ENCODE measurements at regions not wholly inside any gene's neighbourhood (a gene's known extent, or its start where the extent isn't known, plus 50 kb on each side); places are given as distances from the start of the nearest gene placed in this dataset.

- Histone ChIP-seq H3K9me3 (ENCODE audit: low read length) (no peaks in the 10 kb centered on the region), H3K4me3 (ENCODE audit: low read length) (peak overlapping the region; percentile 71), H3K4me2 (ENCODE audit: low read depth, low read length, poor library complexity, severe bottlenecking) (peak overlapping the region; percentile 58), H4K20me1 (ENCODE audit: insufficient read depth, low read depth, low read length) (no peaks in the 10 kb centered on the region), H3K36me3 (ENCODE audit: insufficient read depth, low read length) (no peaks in the 10 kb centered on the region), H3K4me1 (ENCODE audit: low read length) (peaks cover 52% of the 10 kb centered on the region), H3K27ac (ENCODE audit: low read length) (peak overlapping the region; percentile 76), H3K27me3 (ENCODE audit: low read length) (no peaks in the 10 kb centered on the region), H3K9ac (ENCODE audit: low read length) (peak overlapping the region; percentile 90), H3K79me2 (ENCODE audit: low read length) (no peaks in the 10 kb centered on the region), H2AFZ (ENCODE audit: low read length) (no peak overlapping the region), H3K9me2 (replicated peaks; ENCODE audit: insufficient read depth, low read length) (no peaks in the 10 kb centered on the region)
- peak; percentile 68 for DNase-seq
These were observed 77.2 kb upstream of the BCOR start for GRCh38 chrX:40174854-40175510.

GRCh38 chrX:40174001-40174853, 76.5 kb upstream of the BCOR start:
- no peak for DNase-seq
- Histone ChIP-seq H3K4me1 (ENCODE audit: low read length) (peaks cover 60% of the 10 kb centered on the region), H3K9ac (ENCODE audit: low read length) (peak overlapping the region; percentile 90)

GRCh38 chrX:40173143-40174000, 75.6 kb upstream of the BCOR start:
- H3K9me3 ChIP-seq (ENCODE audit: low read length): no peaks in the 10 kb centered on the region
- no peaks in the 10 kb centered on the region for H3K9me2 ChIP-seq (replicated peaks; ENCODE audit: insufficient read depth, low read length)
- H3K79me2 ChIP-seq (ENCODE audit: low read length): no peaks in the 10 kb centered on the region
- DNase-seq: no peak
- no peak overlapping the region for H3K27ac ChIP-seq (ENCODE audit: low read length)
- H3K9ac ChIP-seq (ENCODE audit: low read length): peak overlapping the region; percentile 66
- peak overlapping the region; percentile 63 for H3K4me2 ChIP-seq (ENCODE audit: low read depth, low read length, poor library complexity, severe bottlenecking)
- no peaks in the 10 kb centered on the region for H3K27me3 ChIP-seq (ENCODE audit: low read length)
- no peak overlapping the region for H2AFZ ChIP-seq (ENCODE audit: low read length)
- H3K4me3 ChIP-seq (ENCODE audit: low read length): no peak overlapping the region
- H3K4me1 ChIP-seq (ENCODE audit: low read length): peaks cover 62% of the 10 kb centered on the region
- H4K20me1 ChIP-seq (ENCODE audit: insufficient read depth, low read depth, low read length): no peaks in the 10 kb centered on the region
- H3K36me3 ChIP-seq (ENCODE audit: insufficient read depth, low read length): no peaks in the 10 kb centered on the region

More at GRCh38 chrX:40174001-40174853, 76.5 kb upstream of the BCOR start:
- Histone ChIP-seq H3K79me2 (ENCODE audit: low read length) (no peaks in the 10 kb centered on the region), H3K4me2 (ENCODE audit: low read depth, low read length, poor library complexity, severe bottlenecking) (peak overlapping the region; percentile 58), H3K9me3 (ENCODE audit: low read length) (no peaks in the 10 kb centered on the region), H3K27ac (ENCODE audit: low read length) (peak overlapping the region; percentile 76), H3K9me2 (replicated peaks; ENCODE audit: insufficient read depth, low read length) (no peaks in the 10 kb centered on the region), H3K36me3 (ENCODE audit: insufficient read depth, low read length) (no peaks in the 10 kb centered on the region), H4K20me1 (ENCODE audit: insufficient read depth, low read depth, low read length) (no peaks in the 10 kb centered on the region), H2AFZ (ENCODE audit: low read length) (no peak overlapping the region), H3K4me3 (ENCODE audit: low read length) (peak overlapping the region; percentile 71), H3K27me3 (ENCODE audit: low read length) (no peaks in the 10 kb centered on the region)

GRCh38 chrX:40172401-40173142, 74.8 kb upstream of the BCOR start:
- Histone ChIP-seq H3K27me3 (ENCODE audit: low read length) (no peaks in the 10 kb centered on the region), H3K4me2 (ENCODE audit: low read depth, low read length, poor library complexity, severe bottlenecking) (peak overlapping the region; percentile 63), H3K36me3 (ENCODE audit: insufficient read depth, low read length) (no peaks in the 10 kb centered on the region), H4K20me1 (ENCODE audit: insufficient read depth, low read depth, low read length) (no peaks in the 10 kb centered on the region), H3K79me2 (ENCODE audit: low read length) (no peaks in the 10 kb centered on the region), H3K9me3 (ENCODE audit: low read length) (no peaks in the 10 kb centered on the region), H3K4me1 (ENCODE audit: low read length) (peaks cover 63% of the 10 kb centered on the region), H3K9ac (ENCODE audit: low read length) (peak overlapping the region; percentile 66), H3K9me2 (replicated peaks; ENCODE audit: insufficient read depth, low read length) (no peaks in the 10 kb centered on the region), H3K27ac (ENCODE audit: low read length) (no peak overlapping the region), H2AFZ (ENCODE audit: low read length) (no peak overlapping the region), H3K4me3 (ENCODE audit: low read length) (peak overlapping the region; percentile 61)
- DNase-seq: no peak

- peaks cover 64% of the 10 kb centered on the region for H3K4me1 ChIP-seq (ENCODE audit: low read length)
- H3K9me3 ChIP-seq (ENCODE audit: low read length): no peaks in the 10 kb centered on the region
- H4K20me1 ChIP-seq (ENCODE audit: insufficient read depth, low read depth, low read length): no peaks in the 10 kb centered on the region
- peak overlapping the region; percentile 63 for H3K4me2 ChIP-seq (ENCODE audit: low read depth, low read length, poor library complexity, severe bottlenecking)
- peak overlapping the region; percentile 61 for H3K4me3 ChIP-seq (ENCODE audit: low read length)
- H3K9me2 ChIP-seq (replicated peaks; ENCODE audit: insufficient read depth, low read length): no peaks in the 10 kb centered on the region
- H2AFZ ChIP-seq (ENCODE audit: low read length): no peak overlapping the region
- no peaks in the 10 kb centered on the region for H3K36me3 ChIP-seq (ENCODE audit: insufficient read depth, low read length)
- no peak overlapping the region for H3K27ac ChIP-seq (ENCODE audit: low read length)
- H3K79me2 ChIP-seq (ENCODE audit: low read length): no peaks in the 10 kb centered on the region
- H3K27me3 ChIP-seq (ENCODE audit: low read length): no peaks in the 10 kb centered on the region
- H3K9ac ChIP-seq (ENCODE audit: low read length): peak overlapping the region; percentile 66
- DNase-seq: peak; percentile 70
These were observed 74.0 kb upstream of the BCOR start for GRCh38 chrX:40171513-40172400.

DNA sequence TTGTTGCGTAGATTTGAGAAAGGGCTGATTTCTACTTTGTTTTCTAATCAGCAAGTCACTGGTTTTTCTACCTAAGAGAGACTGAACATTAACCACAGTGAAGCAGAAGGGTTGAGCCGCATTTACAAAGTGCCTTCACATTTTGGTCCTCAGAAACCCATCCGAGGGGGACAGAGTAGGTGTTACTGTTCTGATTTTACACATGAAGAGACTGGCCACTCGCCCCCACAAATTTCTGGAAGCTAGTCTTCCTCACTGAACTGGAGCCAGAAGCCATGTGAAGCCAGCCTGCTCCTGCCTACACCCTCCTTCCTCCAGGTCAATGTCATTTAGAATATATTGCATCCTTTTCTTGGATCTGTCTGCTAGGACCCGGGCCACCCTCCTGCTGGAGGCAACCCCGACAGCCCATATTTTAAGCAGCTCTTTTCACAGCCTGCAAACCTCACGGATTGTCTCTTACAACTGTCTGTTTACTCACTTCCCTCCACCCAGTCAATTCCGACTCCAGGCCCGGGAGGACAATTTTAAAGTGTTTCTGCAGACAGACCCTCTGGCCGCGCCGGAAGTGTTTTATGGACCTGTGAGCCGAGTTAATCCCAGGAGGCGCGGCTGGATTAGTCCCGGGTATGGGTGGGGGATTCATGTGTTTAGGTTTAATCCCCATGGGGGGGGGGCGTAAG, 73.2 kb upstream of the BCOR start:
- Histone ChIP-seq H3K9me2 (replicated peaks; ENCODE audit: insufficient read depth, low read length) (no peaks in the 10 kb centered on the region), H3K4me2 (ENCODE audit: low read depth, low read length, poor library complexity, severe bottlenecking) (peak overlapping the region; percentile 63), H3K79me2 (ENCODE audit: low read length) (no peaks in the 10 kb centered on the region), H2AFZ (ENCODE audit: low read length) (no peak overlapping the region), H3K4me3 (ENCODE audit: low read length) (peak overlapping the region; percentile 61; the same call in 1 of the 2 replicates), H3K9ac (ENCODE audit: low read length) (peak overlapping the region; percentile 66), H3K9me3 (ENCODE audit: low read length) (no peaks in the 10 kb centered on the region), H3K4me1 (ENCODE audit: low read length) (peaks cover 64% of the 10 kb centered on the region), H4K20me1 (ENCODE audit: insufficient read depth, low read depth, low read length) (no peaks in the 10 kb centered on the region), H3K27ac (ENCODE audit: low read length) (no peak overlapping the region; the same call in 1 of the 2 replicates), H3K27me3 (ENCODE audit: low read length) (no peaks in the 10 kb centered on the region), H3K36me3 (ENCODE audit: insufficient read depth, low read length) (no peaks in the 10 kb centered on the region)
- DNase-seq: no peak

All from Karpas-422 (cell line).